Gastrocnemius medialis (tissue), 4 donors: ENCODE measurements at regions not wholly inside any gene's neighbourhood (a gene's known extent, or its start where the extent isn't known, plus 50 kb on each side); places are given as distances from the start of the nearest gene placed in this dataset.

ENCODE experiments used
- CTCF ChIP-seq, 5 experiments: fragments of 450-650 bp in 3 of 5; fragments of 200-600 bp in 2 of 5; sonication (generic) in 2 of 5; IDR thresholded peaks in 4 of 5; conservative IDR thresholded peaks in 1 of 5; 1 replicate in 4 of 5; 2 replicates in 1 of 5; pipeline ENCODE4 v1.5.1; 2016 to 2019; ENCODE audit warnings: antibody characterized with exemption in 5 of 5, mild to moderate bottlenecking in 3 of 5, moderate library complexity in 3 of 5
- POLR2A ChIP-seq, 2 donors: fragments of 450-650 bp; IDR thresholded peaks; one replicate each; pipeline ENCODE4 v1.6.1; 2017; ENCODE audit warnings: antibody characterized with exemption in 2 of 2, mild to moderate bottlenecking in 2 of 2, moderate library complexity in 2 of 2

DNA sequence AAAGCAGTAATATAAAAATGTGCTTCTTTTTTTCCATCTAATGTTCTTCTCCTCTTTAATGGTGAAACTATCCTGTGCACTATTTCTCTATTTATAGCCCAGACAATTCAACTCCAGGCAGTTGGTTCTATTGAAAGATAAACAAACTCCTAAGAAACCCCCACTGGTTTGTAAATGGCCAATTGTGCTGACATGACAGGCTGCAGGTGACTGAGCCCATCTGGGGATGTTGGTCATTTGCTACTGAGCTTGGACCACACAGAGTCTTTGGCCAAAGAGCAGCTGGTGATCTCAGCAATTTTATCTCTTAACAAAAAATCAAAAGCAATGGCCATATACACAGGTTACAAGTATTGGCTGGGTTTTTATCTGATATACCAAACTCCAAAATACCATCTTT is 631.8 kb upstream of the CELF2 start:
- TF ChIP-seq CTCF (IDR thresholded peaks at IDR 0.05 in 4 of 5, conservative IDR thresholded peaks at IDR 0.05 in 1 of 5) (no peak), POLR2A (IDR thresholded peaks at IDR 0.05) (no peak)
